ENCODE measurements at regions not wholly inside any gene's neighbourhood (a gene's known extent, or its start where the extent isn't known, plus 50 kb on each side); places are given as distances from the start of the nearest gene placed in this dataset.

- no peaks in the 10 kb centered on the region for H3K4me1 ChIP-seq (replicated peaks in 1 of 2; ENCODE audit: control insufficient read depth in 2 of 2, insufficient read depth in 2 of 2, low read length in 2 of 2)
- BruUV-seq (replicated peaks), result no TSS peak
- no peak overlapping the region for H3K9ac ChIP-seq (ENCODE audit: insufficient read depth in 1 of 2, low read depth in 2 of 2, low read length in 2 of 2)
- H3K9me1 ChIP-seq (ENCODE audit: control insufficient read depth, insufficient read depth, low read length), result no peaks in the 10 kb centered on the region
- H3K27ac ChIP-seq (ENCODE audit: extremely low read depth, low read depth, low read length), result no peak overlapping the region
- H3K79me2 ChIP-seq (ENCODE audit: control insufficient read depth, insufficient read depth, low read length), result no peaks in the 10 kb centered on the region
- no peaks in the 10 kb centered on the region for H3K27me3 ChIP-seq (ENCODE audit: control insufficient read depth in 2 of 2, insufficient read depth in 2 of 2, low read length in 2 of 2)
- no peaks in the 10 kb centered on the region for H4K20me1 ChIP-seq (replicated peaks; ENCODE audit: control insufficient read depth, insufficient read depth, low read length)
- intact Hi-C loops (cut with micrococcal nuclease) (no loop called here), in situ Hi-C loops (cut with MboI) (no loop called here)
- ChIA-PET POLR2A (no interaction called here), CTCF (ENCODE audit: low intra/inter-chr PET ratio) (no interaction called here)
- TF ChIP-seq NFYB (IDR thresholded peaks at IDR 0.05; ENCODE audit: extremely low read depth, insufficient read length) (no peak), SMC3 (conservative IDR thresholded peaks at IDR 0.05; ENCODE audit: insufficient read depth, low read depth, low read length) (no peak), E2F4 (CRISPR knock-in tag; IDR thresholded peaks at IDR 0.05; ENCODE audit: low read depth) (no peak), CHD4 (IDR thresholded peaks at IDR 0.05; ENCODE audit: insufficient read depth, insufficient replicate concordance, low read depth, low read length, poor library complexity, severe bottlenecking) (no peak), JUN (IDR thresholded peaks at IDR 0.05; ENCODE audit: borderline replicate concordance, low read depth, low read length) (no peak), JUN (CRISPR knock-in tag; IDR thresholded peaks at IDR 0.05; ENCODE audit: borderline replicate concordance) (no peak), SNIP1 (IDR thresholded peaks at IDR 0.05; ENCODE audit: low read depth) (no peak), FOSL1 (tag; conservative IDR thresholded peaks at IDR 0.05) (no peak), MBD1 (CRISPR knock-in tag; IDR thresholded peaks at IDR 0.05) (no peak), CBFA2T2 (conservative IDR thresholded peaks at IDR 0.05) (no peak), ADNP (tag; IDR thresholded peaks at IDR 0.05) (no peak), NCOR1 (IDR thresholded peaks at IDR 0.05) (no peak), HDAC1 (IDR thresholded peaks at IDR 0.05) (no peak), ZNF280B (CRISPR knock-in tag; IDR thresholded peaks at IDR 0.05) (no peak), NR1H2 (CRISPR knock-in tag; IDR thresholded peaks at IDR 0.05) (no peak), DMBX1 (CRISPR knock-in tag; IDR thresholded peaks at IDR 0.05; ENCODE audit: borderline replicate concordance) (no peak), ID3 (CRISPR knock-in tag; IDR thresholded peaks at IDR 0.05) (no peak), ID3 (tag; IDR thresholded peaks at IDR 0.05) (no peak), BRD9 (IDR thresholded peaks at IDR 0.05; ENCODE audit: low read depth, partially characterized antibody) (no peak), ZFP36 (IDR thresholded peaks at IDR 0.05; ENCODE audit: low read depth, low read length, partially characterized antibody) (no peak)
- FAIRE-seq, result no peak
- H3K4me3 ChIP-seq, result no peak overlapping the region
- H3K36me3 ChIP-seq (ENCODE audit: control insufficient read depth, insufficient read depth, low read length), result no peaks in the 10 kb centered on the region
- no peak overlapping the region for H2AFZ ChIP-seq (ENCODE audit: low read depth, low read length)
- H3K4me2 ChIP-seq (ENCODE audit: insufficient read depth, low read length), result no peak overlapping the region
- DNase-seq (ENCODE audit: extremely low read depth in 1 of 4, low spot score in 3 of 4), result no peak
- no peaks in the 10 kb centered on the region for H3K9me3 ChIP-seq (replicated peaks; ENCODE audit: control insufficient read depth, insufficient read depth, low read depth, low read length)
- ATAC-seq, result no peak
Measured at GRCh38 chr4:141580523-141580922, 55.9 kb upstream of the IL15 start.
